ENCODE measurements at regions not wholly inside any gene's neighbourhood (a gene's known extent, or its start where the extent isn't known, plus 50 kb on each side); places are given as distances from the start of the nearest gene placed in this dataset.
"Not testable (repeated sequence)": the region's sequence is repeated elsewhere in the genome, so short reads cannot be mapped to it uniquely, and the experiment has no call there.

- DNase-seq (ENCODE audit: low spot score) = no peak
These were observed 168.2 kb downstream of the TBC1D2B start for GRCh38 chr15:77909182-77909940.

- not testable (repeated sequence) for DNase-seq (ENCODE audit: low spot score)
These were observed 168.8 kb downstream of the TBC1D2B start for GRCh38 chr15:77908752-77909111.

GRCh38 chr15:77907824-77908751 is 169.4 kb downstream of the TBC1D2B start:
- peak; percentile 79 for DNase-seq (ENCODE audit: low spot score)

- not testable (repeated sequence) for DNase-seq (ENCODE audit: low spot score)
These were observed 171.2 kb downstream of the TBC1D2B start for GRCh38 chr15:77906062-77906990.

- no peak for DNase-seq (ENCODE audit: low spot score)
These were observed 172.1 kb downstream of the TBC1D2B start for GRCh38 chr15:77905301-77905920.

GRCh38 chr15:77904901-77905300 is 172.6 kb downstream of the TBC1D2B start:
- no peak for DNase-seq (ENCODE audit: low spot score)

GRCh38 chr15:77904436-77904821 is 173.1 kb downstream of the TBC1D2B start:
- no peak for DNase-seq (ENCODE audit: low spot score)

- DNase-seq (ENCODE audit: low spot score) = not testable (repeated sequence)
These were observed 173.6 kb downstream of the TBC1D2B start for GRCh38 chr15:77903761-77904435.

- peak; percentile 80 for DNase-seq (ENCODE audit: low spot score)
These were observed 174.4 kb downstream of the TBC1D2B start for GRCh38 chr15:77902921-77903760.

GRCh38 chr15:77901921-77902750 is 175.4 kb downstream of the TBC1D2B start:
- DNase-seq (ENCODE audit: low spot score) = peak; percentile 58

GRCh38 chr15:77901251-77901881 is 176.1 kb downstream of the TBC1D2B start:
- no peak for DNase-seq (ENCODE audit: low spot score)

- DNase-seq (ENCODE audit: low spot score) = peak; percentile 85
These were observed 177.1 kb downstream of the TBC1D2B start for GRCh38 chr15:77900331-77900963.

- not testable (repeated sequence) for DNase-seq (ENCODE audit: low spot score)
These were observed 177.7 kb downstream of the TBC1D2B start for GRCh38 chr15:77899776-77900175.

GRCh38 chr15:77898811-77899730 is 178.4 kb downstream of the TBC1D2B start:
- no peak for DNase-seq (ENCODE audit: low spot score)

- no peak for DNase-seq (ENCODE audit: low spot score)
These were observed 179.6 kb downstream of the TBC1D2B start for GRCh38 chr15:77897896-77898406.

GRCh38 chr15:77897113-77897895 is 180.2 kb downstream of the TBC1D2B start:
- not testable (repeated sequence) for DNase-seq (ENCODE audit: low spot score)
